Tibial artery (tissue), 4 donors: ENCODE measurements at regions not wholly inside any gene's neighbourhood (a gene's known extent, or its start where the extent isn't known, plus 50 kb on each side); places are given as distances from the start of the nearest gene placed in this dataset.

Experiments
- DNase-seq, 2 donors: peaks; one replicate each; pipeline ENCODE4 v3.0.0-alpha.2; 2019
- H3K27ac ChIP-seq, 2 donors: fragments of 200-600 bp; sonication (generic) in 1 of 2; 1 replicate in 1 of 2; 2 replicates in 1 of 2; pipeline ENCODE4 v1.5.1; 2018 to 2019; ENCODE audit warnings: mild to moderate bottlenecking in 1 of 2
- H3K27me3 ChIP-seq, 2 donors: fragments of 200-600 bp; sonication (generic) in 1 of 2; one replicate each; pipeline versions ENCODE4 v1.5.1 to v1.6.0; 2016 to 2019
- H3K36me3 ChIP-seq, 3 donors: fragments of 200-600 bp; sonication (generic) in 2 of 3; one replicate each; pipeline ENCODE4 v1.5.1; 2016 to 2019; ENCODE audit warnings: mild to moderate bottlenecking in 2 of 3
- H3K4me1 ChIP-seq, 4 donors: fragments of 200-600 bp; sonication (generic) in 2 of 4; 1 replicate in 3 of 4; 2 replicates in 1 of 4; pipeline ENCODE4 v1.5.1; 2016 to 2019
- H3K4me3 ChIP-seq, 2 donors: fragments of 200-600 bp; sonication (generic) in 1 of 2; 1 replicate in 1 of 2; 2 replicates in 1 of 2; pipeline ENCODE4 v1.5.1; 2018 to 2019; ENCODE audit warnings: mild to moderate bottlenecking in 2 of 2
- H3K9me3 ChIP-seq, 3 donors: fragments of 200-600 bp; sonication (generic) in 1 of 3; one replicate each; pipeline ENCODE4 v1.5.1; 2016 to 2019
- intact Hi-C: fragments of 100-400 bp; cut with DNase I; formaldehyde crosslinking; loops from one replicate; pipeline ENCODE4 v1.15.0; 2023; ENCODE audit warnings: low total_unique reads
- TF ChIP-seq, protein P1 (sequence below), 2 experiments: fragments of 200-600 bp in 1 of 2; fragments of 450-650 bp in 1 of 2; IDR thresholded peaks; one replicate each; pipeline ENCODE4 v1.5.1; 2017 to 2019; ENCODE audit warnings: antibody characterized with exemption in 2 of 2, mild to moderate bottlenecking in 1 of 2, moderate library complexity in 1 of 2

DNA sequence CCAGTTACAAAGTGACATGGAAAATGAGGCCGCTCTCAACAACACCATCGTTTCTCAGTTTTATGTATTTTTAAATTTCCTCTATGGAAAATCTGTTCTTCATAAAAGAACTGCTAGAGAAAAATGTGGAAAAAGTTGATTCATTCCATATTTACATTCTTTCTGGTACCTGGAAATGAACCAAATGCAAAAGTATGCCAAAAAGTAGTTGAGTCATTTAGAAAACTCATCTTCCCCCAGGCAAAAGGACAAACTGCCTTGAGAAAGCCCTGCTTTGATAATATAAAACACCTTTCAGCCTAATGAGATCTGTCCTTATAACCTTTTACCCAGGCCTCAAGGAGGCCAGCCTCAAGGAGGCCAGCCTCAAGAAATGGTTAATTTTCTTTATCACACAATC is 283.0 kb upstream of the VEPH1 start:
- TF ChIP-seq, protein P1, sequence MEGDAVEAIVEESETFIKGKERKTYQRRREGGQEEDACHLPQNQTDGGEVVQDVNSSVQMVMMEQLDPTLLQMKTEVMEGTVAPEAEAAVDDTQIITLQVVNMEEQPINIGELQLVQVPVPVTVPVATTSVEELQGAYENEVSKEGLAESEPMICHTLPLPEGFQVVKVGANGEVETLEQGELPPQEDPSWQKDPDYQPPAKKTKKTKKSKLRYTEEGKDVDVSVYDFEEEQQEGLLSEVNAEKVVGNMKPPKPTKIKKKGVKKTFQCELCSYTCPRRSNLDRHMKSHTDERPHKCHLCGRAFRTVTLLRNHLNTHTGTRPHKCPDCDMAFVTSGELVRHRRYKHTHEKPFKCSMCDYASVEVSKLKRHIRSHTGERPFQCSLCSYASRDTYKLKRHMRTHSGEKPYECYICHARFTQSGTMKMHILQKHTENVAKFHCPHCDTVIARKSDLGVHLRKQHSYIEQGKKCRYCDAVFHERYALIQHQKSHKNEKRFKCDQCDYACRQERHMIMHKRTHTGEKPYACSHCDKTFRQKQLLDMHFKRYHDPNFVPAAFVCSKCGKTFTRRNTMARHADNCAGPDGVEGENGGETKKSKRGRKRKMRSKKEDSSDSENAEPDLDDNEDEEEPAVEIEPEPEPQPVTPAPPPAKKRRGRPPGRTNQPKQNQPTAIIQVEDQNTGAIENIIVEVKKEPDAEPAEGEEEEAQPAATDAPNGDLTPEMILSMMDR (IDR thresholded peaks at IDR 0.05), result no peak
- peak overlapping the region; percentile 21 to 23 for H3K27ac ChIP-seq
- no peaks in the 10 kb centered on the region for H3K9me3 ChIP-seq
- no peaks in the 10 kb centered on the region for H3K36me3 ChIP-seq
- peaks cover 0 to 29% (median 16%) of the 10 kb centered on the region in 4 donors for H3K4me1 ChIP-seq
- H3K4me3 ChIP-seq, result no peak overlapping the region
- no peaks in the 10 kb centered on the region for H3K27me3 ChIP-seq
- DNase-seq, result no peak
- intact Hi-C loops, result no loop called here

DNA sequence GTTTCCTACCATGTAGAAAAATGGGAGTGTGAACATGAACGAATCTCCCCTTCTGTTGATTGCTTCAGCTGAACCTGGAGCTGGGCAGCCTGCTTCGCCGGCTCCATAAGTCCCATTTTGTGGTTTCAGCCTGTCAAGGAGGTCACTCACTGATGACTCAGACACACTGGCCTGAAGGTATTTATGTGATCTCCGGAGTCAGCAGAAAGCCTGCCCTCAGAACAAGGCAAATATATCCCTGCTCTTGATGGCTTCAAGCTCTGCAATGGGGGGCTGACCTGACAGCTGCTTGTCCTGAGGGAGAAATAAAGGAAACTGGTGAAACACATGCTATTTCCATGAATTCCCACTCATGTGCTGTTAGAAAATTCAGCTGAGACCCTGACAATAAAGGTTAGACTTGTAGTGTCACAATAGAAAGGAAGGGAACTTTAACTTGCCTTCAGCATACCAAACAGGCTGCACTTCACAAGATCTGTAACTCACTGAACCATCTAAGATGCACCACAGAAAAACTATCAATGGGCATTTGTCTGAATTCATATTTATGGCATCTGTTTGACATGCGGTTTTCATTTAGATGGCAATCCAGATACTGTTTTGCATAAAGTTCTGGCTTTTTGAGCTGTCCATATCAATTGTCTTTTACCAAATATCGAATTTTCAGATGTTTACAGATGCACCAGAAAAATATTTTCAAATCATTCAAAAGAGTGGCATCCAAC is 282.0 kb upstream of the VEPH1 start:
- TF ChIP-seq, protein P1 (IDR thresholded peaks at IDR 0.05), result no peak
- intact Hi-C loops, result no loop called here
- Histone ChIP-seq H3K9me3 (no peaks in the 10 kb centered on the region), H3K27me3 (no peaks in the 10 kb centered on the region), H3K4me3 (no peak overlapping the region), H3K4me1 (peaks cover 0 to 29% (median 16%) of the 10 kb centered on the region in 4 donors), H3K27ac (peak overlapping the region in 1 of 2 donors; percentile 23), H3K36me3 (no peaks in the 10 kb centered on the region)
- DNase-seq, result no peak

- Histone ChIP-seq H3K27me3 (no peaks in the 10 kb centered on the region), H3K27ac (no peak overlapping the region), H3K4me3 (no peak overlapping the region), H3K4me1 (peaks cover 0 to 29% (median 16%) of the 10 kb centered on the region in 4 donors), H3K9me3 (no peaks in the 10 kb centered on the region), H3K36me3 (no peaks in the 10 kb centered on the region)
- intact Hi-C loops, result no loop called here
- TF ChIP-seq, protein P1 (IDR thresholded peaks at IDR 0.05), result no peak
- DNase-seq, result no peak
Observed at GRCh38 chr3:157782236-157782635, 279.0 kb upstream of the VEPH1 start.

GRCh38 chr3:157776861-157777260 is 273.6 kb upstream of the VEPH1 start:
- H3K27ac ChIP-seq, result no peak overlapping the region
- no peak overlapping the region for H3K4me3 ChIP-seq
- no peaks in the 10 kb centered on the region for H3K9me3 ChIP-seq
- no peaks in the 10 kb centered on the region for H3K4me1 ChIP-seq
- intact Hi-C loops, result no loop called here
- no peak for DNase-seq
- TF ChIP-seq, protein P1 (IDR thresholded peaks at IDR 0.05), result no peak
- H3K27me3 ChIP-seq, result no peaks in the 10 kb centered on the region
- no peaks in the 10 kb centered on the region for H3K36me3 ChIP-seq

DNA sequence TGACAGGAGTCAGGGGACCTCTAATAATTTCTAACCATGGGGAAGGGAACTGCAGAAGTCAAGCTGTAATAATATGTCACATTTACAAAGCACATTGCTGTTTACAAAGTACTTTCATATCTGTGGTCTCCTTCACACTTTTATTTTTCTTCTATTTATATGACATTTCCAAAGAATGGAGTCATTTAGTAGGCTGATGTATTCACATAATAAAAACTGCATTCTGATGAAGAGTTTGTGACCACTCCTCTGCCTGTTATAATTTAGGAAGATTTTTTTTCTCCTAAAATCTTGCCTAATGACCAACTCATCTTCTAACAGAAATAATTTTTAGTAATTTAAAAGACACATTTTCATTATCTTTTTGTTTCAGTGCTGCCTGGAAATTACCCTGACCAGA is 272.2 kb upstream of the VEPH1 start:
- H3K4me3 ChIP-seq, result no peak overlapping the region
- intact Hi-C loops, result no loop called here
- peaks cover 0 to 6% (median 0%) of the 10 kb centered on the region in 4 donors for H3K4me1 ChIP-seq
- H3K36me3 ChIP-seq, result no peaks in the 10 kb centered on the region
- TF ChIP-seq, protein P1 (IDR thresholded peaks at IDR 0.05), result no peak
- H3K27me3 ChIP-seq, result no peaks in the 10 kb centered on the region
- no peaks in the 10 kb centered on the region for H3K9me3 ChIP-seq
- H3K27ac ChIP-seq, result no peak overlapping the region
- DNase-seq, result no peak
